ENCODE measurements at regions not wholly inside any gene's neighbourhood (a gene's known extent, or its start where the extent isn't known, plus 50 kb on each side); places are given as distances from the start of the nearest gene placed in this dataset.

- Histone ChIP-seq H3K4me3 (no peak overlapping the region), H3K27me3 (replicated peaks in 1 of 7) (no peaks in the 10 kb centered on the region), H3K4me1 (no peaks in the 10 kb centered on the region), H3K9me3 (peaks cover 0 to 4% (median 0%) of the 10 kb centered on the region in 8 donors), H3K36me3 (no peaks in the 10 kb centered on the region), H3K27ac (no peak overlapping the region)
- TF ChIP-seq CTCF (IDR thresholded peaks at IDR 0.05 in 8 of 11, conservative IDR thresholded peaks at IDR 0.05 in 3 of 11) (no peak), POLR2A (IDR thresholded peaks at IDR 0.05) (no peak), POLR2AphosphoS5 (IDR thresholded peaks at IDR 0.05) (no peak)
- WGBS, 5 donors: 51 to 73% (median 67%) methylated on average over 10 of the region's 10 CpGs
- intact Hi-C loops (cut with DNase I; ENCODE audit: low total_unique reads): no loop called here
- no peak for DNase-seq
These were observed 56.5 kb upstream of the ACVR1 start for GRCh38 chr2:157932480-157933159.

- H3K9me3 ChIP-seq: peaks cover 0 to 4% (median 0%) of the 10 kb centered on the region in 8 donors
- intact Hi-C loops (cut with DNase I; ENCODE audit: low total_unique reads): no loop called here
- no peak for DNase-seq
- H3K4me3 ChIP-seq: no peak overlapping the region
- H3K27ac ChIP-seq: no peak overlapping the region
- H3K27me3 ChIP-seq (replicated peaks in 1 of 7): no peaks in the 10 kb centered on the region
- TF ChIP-seq POLR2A (IDR thresholded peaks at IDR 0.05): no peak
- no peak for TF ChIP-seq POLR2AphosphoS5 (IDR thresholded peaks at IDR 0.05)
- TF ChIP-seq CTCF (IDR thresholded peaks at IDR 0.05 in 8 of 11, conservative IDR thresholded peaks at IDR 0.05 in 3 of 11): no peak
- H3K36me3 ChIP-seq: no peaks in the 10 kb centered on the region
- H3K4me1 ChIP-seq: no peaks in the 10 kb centered on the region
- WGBS, 5 donors: 57 to 100% (median 74%) methylated on average over 1 of the region's 1 CpG
These were observed 55.4 kb upstream of the ACVR1 start for GRCh38 chr2:157931542-157931941.

- 46 to 75% (median 70%) methylated on average over 2 of the region's 2 CpGs for WGBS, 5 donors
- H3K36me3 ChIP-seq: no peaks in the 10 kb centered on the region
- H3K27me3 ChIP-seq (replicated peaks in 1 of 7): no peaks in the 10 kb centered on the region
These were observed 54.6 kb upstream of the ACVR1 start for GRCh38 chr2:157930728-157931127.

More at GRCh38 chr2:157930728-157931127, 54.6 kb upstream of the ACVR1 start:
- DNase-seq: no peak
- TF ChIP-seq POLR2A (IDR thresholded peaks at IDR 0.05): no peak
- TF ChIP-seq POLR2AphosphoS5 (IDR thresholded peaks at IDR 0.05): no peak
- no peak for TF ChIP-seq CTCF (IDR thresholded peaks at IDR 0.05 in 8 of 11, conservative IDR thresholded peaks at IDR 0.05 in 3 of 11)
- no peak overlapping the region for H3K27ac ChIP-seq
- H3K4me1 ChIP-seq: no peaks in the 10 kb centered on the region
- peaks cover 0 to 4% (median 0%) of the 10 kb centered on the region in 8 donors for H3K9me3 ChIP-seq
- intact Hi-C loops (cut with DNase I; ENCODE audit: low total_unique reads): no loop called here
- no peak overlapping the region for H3K4me3 ChIP-seq
